BJ (cell line): ENCODE measurements at regions not wholly inside any gene's neighbourhood (a gene's known extent, or its start where the extent isn't known, plus 50 kb on each side); places are given as distances from the start of the nearest gene placed in this dataset.

Source experiments
- CTCF ChIA-PET: fragments of 350-600 bp; formaldehyde crosslinking; extraction: SDS; loops from one replicate; lab custom pipeline; 2021; ENCODE audit warnings: antibody characterized with exemption, inconsistent platforms; lab: Yijun Ruan, JAX
- POLR2A ChIA-PET: fragments of 300-600 bp; sonication (Branson Sonifier 250); formaldehyde crosslinking; extraction: SDS; loops from one replicate; lab custom pipeline; 2021; ENCODE audit warnings: antibody characterized with exemption; lab: Charles Lee
- DNase-seq: peaks from one replicate; pipeline ENCODE4 v3.0.0-alpha.2; 2011; ENCODE audit warnings: low read depth
- H3K27me3 ChIP-seq: 2 replicates; pipeline ENCODE4 v1.6.0; 2011; ENCODE audit warnings: low read length; ENCODE audit not compliant: control insufficient read depth, insufficient read depth
- H3K36me3 ChIP-seq: 2 replicates; pipeline ENCODE4 v1.5.1; 2011; ENCODE audit warnings: low read length; ENCODE audit not compliant: control insufficient read depth, insufficient read depth
- H3K4me3 ChIP-seq: 2 replicates; pipeline ENCODE4 v1.5.1; 2011; ENCODE audit warnings: low read depth, mild to moderate bottlenecking, control low read depth, low read length
- TF ChIP-seq, protein P1 (sequence below): IDR thresholded peaks from 2 replicates; pipeline ENCODE4 v1.5.1; 2011; ENCODE audit warnings: low read depth, mild to moderate bottlenecking, control low read depth, inconsistent platforms, low read length, moderate library complexity; ENCODE audit not compliant: insufficient read depth

DNA sequence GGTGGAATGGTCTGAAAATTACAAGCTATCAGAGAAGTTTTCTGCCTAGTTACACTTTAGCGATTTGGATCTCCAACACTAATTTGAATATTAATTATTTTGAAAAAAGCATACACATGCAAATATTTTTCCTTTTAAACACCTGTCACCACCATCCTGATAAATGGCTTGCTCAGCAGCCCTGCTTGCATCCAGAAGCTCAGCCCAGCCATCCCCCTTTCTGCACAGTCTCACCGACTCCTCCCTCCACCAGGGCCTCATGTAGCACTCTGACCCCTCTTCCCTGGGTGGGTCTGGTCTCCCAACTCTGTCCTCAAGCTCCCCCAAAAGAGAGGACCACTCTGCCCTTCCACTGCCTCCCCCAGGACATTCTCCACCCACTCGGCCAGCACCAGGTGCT is 70.0 kb downstream of the C5orf15 start:
- Histone ChIP-seq H3K36me3 (no peaks in the 10 kb centered on the region), H3K4me3 (no peak overlapping the region), H3K27me3 (0 out of 2 replicates have a peak, but pooled peaks cover 2% of the 10 kb centered on the region)
- POLR2A ChIA-PET = no interaction called here
- TF ChIP-seq, protein P1, sequence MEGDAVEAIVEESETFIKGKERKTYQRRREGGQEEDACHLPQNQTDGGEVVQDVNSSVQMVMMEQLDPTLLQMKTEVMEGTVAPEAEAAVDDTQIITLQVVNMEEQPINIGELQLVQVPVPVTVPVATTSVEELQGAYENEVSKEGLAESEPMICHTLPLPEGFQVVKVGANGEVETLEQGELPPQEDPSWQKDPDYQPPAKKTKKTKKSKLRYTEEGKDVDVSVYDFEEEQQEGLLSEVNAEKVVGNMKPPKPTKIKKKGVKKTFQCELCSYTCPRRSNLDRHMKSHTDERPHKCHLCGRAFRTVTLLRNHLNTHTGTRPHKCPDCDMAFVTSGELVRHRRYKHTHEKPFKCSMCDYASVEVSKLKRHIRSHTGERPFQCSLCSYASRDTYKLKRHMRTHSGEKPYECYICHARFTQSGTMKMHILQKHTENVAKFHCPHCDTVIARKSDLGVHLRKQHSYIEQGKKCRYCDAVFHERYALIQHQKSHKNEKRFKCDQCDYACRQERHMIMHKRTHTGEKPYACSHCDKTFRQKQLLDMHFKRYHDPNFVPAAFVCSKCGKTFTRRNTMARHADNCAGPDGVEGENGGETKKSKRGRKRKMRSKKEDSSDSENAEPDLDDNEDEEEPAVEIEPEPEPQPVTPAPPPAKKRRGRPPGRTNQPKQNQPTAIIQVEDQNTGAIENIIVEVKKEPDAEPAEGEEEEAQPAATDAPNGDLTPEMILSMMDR = no peak
- CTCF ChIA-PET = interaction anchor here (1.2 kb wide), 1 partner anchor 16 kb away, joined by 6 read pairs; no protein-coding TSS in a partner anchor
- DNase-seq = no peak

DNA sequence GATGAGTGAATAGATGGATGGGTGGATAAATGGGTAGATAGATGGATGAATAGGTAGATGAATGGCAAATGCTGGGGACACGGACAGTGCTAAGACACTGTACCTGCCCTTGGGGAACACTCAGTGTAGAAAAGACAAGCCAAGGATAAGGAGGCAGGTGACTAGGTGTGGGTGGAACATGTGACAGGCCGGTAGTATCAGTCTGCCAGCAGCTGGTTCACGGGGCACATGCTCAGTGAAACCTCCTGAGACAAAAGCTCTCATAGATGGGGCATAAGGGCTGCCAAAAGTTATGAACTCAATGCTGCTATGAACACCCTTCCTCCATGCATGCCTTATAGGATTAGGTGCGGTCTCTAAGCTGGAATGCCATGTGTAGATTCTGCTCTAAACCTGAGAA is 71.0 kb downstream of the C5orf15 start:
- H3K27me3 ChIP-seq = 0 out of 2 replicates have a peak, but pooled peaks cover 2% of the 10 kb centered on the region
- no peaks in the 10 kb centered on the region for H3K36me3 ChIP-seq
- ChIA-PET POLR2A (no interaction called here), CTCF (interaction anchor here (1.2 kb wide), 1 partner anchor 15 kb away, joined by 6 read pairs; no protein-coding TSS in a partner anchor)
- DNase-seq = no peak
- no peak overlapping the region for H3K4me3 ChIP-seq
- TF ChIP-seq, protein P1 = no peak

GRCh38 chr5:133896873-133897272 is 71.6 kb downstream of the C5orf15 start:
- Histone ChIP-seq H3K27me3 (0 out of 2 replicates have a peak, but pooled peaks cover 2% of the 10 kb centered on the region), H3K4me3 (no peak overlapping the region), H3K36me3 (no peaks in the 10 kb centered on the region)
- CTCF ChIA-PET = no interaction called here
- POLR2A ChIA-PET = no interaction called here
- TF ChIP-seq, protein P1 = no peak
- no peak for DNase-seq

DNA sequence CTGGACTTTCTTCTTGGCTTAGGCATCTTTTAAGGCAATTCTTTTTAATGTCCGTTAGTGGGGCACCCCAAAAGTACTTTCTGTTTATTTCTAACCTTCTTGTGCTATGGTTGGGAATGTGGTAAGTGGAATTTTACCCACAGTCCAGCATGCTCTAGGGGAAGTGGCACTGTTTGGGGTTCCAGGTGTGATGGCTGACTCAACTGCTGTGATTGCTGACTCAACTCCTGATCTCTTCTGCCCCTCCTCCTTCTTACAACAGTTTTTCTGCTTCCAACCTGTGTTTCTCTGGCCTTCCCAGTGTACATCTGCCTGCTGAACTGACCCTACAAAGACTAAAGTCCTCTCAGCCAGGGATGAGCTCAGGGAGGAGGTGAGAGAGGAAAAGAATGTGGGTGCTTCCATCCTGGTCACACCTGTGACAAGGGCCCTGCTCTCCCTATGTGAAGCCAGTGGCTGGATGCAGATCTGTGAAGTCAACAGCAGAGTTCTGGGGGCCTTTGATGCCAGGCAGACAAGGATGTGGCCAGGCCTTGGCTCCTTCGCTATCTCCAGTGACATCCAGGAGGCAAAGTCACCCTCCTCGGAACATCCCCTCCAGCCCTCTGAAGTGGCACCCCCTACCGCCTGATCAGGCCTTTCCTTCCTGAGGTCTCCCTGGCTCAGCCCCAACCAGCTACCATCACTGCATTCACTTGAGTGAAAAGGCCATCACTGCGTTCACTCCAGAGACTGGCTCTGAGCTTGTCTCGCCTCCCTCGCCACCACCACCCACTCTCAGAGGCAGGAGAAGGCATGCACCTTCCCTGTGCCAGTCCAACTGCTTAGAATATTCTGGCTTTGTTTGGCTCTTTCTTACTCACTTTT is 72.2 kb downstream of the C5orf15 start:
- H3K4me3 ChIP-seq = no peak overlapping the region
- ChIA-PET CTCF (no interaction called here), POLR2A (no interaction called here)
- DNase-seq = no peak
- TF ChIP-seq, protein P1 = no peak
- no peaks in the 10 kb centered on the region for H3K36me3 ChIP-seq
- H3K27me3 ChIP-seq = 0 out of 2 replicates have a peak, but pooled peaks cover 2% of the 10 kb centered on the region

DNA sequence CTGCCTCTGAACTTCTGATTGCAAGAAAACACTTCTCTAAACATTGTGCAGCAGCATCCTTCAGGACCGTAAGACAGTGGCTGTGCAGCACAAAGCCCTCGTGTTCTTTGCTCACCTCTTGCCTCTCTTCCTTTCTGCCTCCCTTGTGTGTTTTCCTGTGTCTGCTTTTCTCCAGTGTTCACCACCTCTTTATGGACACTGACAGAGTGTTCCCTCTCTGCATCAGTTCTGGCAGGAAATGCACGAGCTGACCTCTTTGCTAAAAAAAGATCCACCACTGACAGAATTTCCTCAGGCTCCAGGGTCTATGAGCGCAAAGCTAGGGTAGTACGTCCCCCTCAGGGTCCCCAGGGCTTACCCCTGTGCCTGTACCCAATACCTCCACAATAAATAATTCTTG is 74.3 kb downstream of the C5orf15 start:
- CTCF ChIA-PET = interaction anchor here (2.0 kb wide), 1 partner anchor 25 kb away, joined by 11 read pairs; no protein-coding TSS in a partner anchor
- DNase-seq = no peak
- Histone ChIP-seq H3K27me3 (peaks cover 4% of the 10 kb centered on the region; the same call in 1 of the 2 replicates), H3K4me3 (no peak overlapping the region), H3K36me3 (no peaks in the 10 kb centered on the region)
- TF ChIP-seq, protein P1 = no peak
- POLR2A ChIA-PET = no interaction called here
